ENCODE measurements at regions not wholly inside any gene's neighbourhood (a gene's known extent, or its start where the extent isn't known, plus 50 kb on each side); places are given as distances from the start of the nearest gene placed in this dataset.

DNA sequence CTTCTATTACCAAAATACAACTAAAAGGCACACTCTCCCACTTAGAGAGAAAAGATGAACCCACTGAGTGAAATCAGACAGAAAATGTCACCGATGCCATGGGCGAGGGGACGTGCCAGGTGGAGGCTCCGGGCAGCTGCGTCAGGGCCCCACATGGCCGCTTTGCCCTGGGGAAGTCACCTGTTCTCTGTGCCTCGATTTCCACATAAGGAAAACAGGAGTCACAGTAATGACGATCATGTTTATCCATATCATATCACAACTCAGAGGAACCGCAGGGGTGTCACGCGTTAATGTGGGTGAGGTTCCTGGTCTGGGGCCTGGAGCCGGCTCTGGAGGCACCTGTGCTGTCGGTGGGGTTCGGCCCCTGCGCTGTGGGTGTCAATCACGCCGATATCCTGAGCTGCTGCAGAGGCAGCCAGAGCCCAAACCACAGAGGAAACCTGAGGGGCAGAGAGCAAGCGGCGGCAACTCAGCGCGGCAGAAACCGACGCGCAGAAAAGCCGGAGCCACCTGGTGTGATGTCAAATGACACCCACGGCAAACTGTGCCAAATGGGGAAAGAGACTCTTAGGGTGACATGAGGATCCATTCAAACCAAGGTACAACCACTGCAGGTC is 243.7 kb downstream of the BRD1 start:
- intact Hi-C loops (cut with DNase I) = no loop called here
- no peak for DNase-seq (ENCODE audit: low spot score)

DNA sequence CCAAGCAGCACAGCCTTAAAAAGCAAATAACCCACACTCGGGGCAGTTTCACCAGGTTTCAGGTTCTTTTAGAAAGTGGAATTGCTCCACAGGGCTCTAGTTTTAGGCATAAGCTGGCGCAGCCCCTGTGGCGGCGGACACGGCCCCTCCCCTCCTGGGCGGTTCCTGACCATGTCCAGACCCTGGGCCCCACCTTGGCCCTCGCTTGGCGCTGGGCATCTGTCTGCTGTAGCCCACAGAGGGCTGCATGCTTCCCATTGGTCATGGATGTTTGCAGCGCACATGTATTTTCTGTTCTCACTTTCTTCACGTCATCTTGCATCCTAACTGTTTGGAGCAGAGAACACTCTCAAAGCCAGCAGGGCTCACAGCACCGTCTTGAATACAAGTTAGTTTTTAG is 244.3 kb downstream of the BRD1 start:
- intact Hi-C loops (cut with DNase I) = no loop called here
- DNase-seq (ENCODE audit: low spot score) = no peak

DNA sequence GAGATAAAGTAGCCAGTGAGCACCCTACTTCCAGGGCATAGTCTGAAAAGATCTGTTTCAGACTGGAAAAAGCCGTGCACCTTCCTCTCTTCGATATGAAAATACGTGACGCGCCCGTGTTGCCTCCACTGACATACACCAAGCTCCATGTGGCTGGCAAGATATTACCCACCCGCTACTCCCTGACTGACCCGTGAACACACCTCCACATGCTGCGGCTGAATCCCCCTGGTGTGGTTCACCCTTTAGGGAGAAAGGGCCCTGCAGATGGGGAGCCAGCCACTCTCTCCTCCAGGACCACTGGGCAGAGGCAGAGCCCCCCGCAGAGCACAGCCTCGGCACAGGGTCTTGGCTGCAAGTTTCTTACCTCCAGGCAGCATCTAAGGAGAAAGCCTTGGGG is 245.0 kb downstream of the BRD1 start:
- no peak for DNase-seq (ENCODE audit: low spot score)
- intact Hi-C loops (cut with DNase I) = no loop called here

DNA sequence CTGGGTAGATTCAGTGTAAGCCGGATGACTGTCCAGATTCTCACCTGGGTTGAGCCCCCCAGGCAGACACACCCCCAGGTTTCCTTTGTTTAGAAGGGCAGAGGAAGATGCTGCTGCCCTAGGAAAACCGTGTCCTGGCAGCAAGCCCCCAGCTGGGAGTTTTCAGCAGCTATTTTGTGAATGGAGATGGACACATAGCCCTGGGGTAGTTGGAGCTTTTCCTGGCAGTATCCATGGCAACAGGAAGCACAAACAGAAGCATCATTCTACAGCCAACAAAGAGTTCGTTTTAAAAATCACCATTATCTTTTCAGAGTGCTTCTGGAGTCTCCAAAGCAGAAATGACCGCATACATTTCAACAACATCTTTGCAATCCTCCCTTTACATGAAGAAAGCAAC is 245.5 kb downstream of the BRD1 start:
- intact Hi-C loops (cut with DNase I) = no loop called here
- DNase-seq (ENCODE audit: low spot score) = no peak

DNA sequence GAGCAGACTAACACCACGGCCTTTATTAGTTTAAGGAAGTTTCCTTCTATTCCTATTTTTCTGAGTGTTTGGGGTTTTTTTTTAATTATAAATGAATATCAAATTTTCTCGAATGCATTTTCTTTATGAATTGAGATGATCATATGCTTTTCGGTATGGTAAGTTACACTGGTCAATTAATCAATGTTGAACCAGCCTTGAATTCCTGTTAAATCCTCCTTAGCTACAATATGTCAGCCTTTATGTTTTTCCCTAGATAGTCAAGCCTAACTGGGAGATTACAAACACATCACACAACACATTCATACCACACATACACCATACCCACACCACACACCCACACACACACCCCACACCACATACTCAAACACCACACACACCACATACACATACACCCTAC is 247.6 kb downstream of the BRD1 start:
- no peak for DNase-seq (ENCODE audit: low spot score)
- intact Hi-C loops (cut with DNase I) = no loop called here

DNA sequence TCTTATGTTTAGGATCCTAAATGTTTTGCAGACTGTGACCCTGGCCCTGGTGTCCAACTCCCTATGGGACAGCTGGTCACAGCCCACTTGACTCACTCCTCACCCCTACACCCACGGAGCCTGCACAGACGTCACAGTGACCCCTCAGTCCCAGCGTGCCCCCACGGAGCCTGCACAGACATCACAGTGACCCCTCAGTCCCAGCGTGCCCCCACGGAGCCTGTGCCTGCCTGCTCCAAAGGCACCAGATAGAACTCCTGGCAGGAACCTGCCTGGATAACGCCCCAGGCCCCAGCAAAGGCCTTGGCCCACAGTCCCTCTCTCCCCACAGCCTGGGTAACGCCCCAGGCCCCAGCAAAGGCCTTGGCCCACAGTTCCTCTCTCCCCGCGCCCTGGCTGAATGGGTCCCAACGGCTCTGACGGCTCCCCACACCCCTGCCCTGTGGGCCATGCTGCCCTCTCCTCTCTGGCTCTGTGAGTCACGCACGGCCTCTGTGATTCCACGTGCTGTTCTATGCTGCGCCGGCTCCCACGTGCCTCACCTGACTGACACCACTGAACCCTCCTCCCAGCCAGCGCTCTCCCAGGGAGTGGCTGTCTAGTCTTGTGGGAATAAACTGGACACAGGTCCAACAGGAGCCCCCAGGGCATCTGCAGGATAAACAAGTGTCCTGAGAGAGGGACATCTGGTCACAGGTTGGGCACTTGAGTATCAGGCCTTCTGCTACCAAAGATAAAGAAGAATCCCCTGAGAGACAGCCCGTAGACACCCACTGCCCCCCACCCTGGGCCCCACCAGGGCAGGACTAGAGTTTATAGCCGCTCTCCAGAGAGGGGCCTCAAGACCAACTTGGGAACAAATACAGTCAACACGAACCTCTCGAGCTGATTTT is 250.3 kb downstream of the BRD1 start:
- no peak for DNase-seq (ENCODE audit: low spot score)
- intact Hi-C loops (cut with DNase I) = no loop called here

DNA sequence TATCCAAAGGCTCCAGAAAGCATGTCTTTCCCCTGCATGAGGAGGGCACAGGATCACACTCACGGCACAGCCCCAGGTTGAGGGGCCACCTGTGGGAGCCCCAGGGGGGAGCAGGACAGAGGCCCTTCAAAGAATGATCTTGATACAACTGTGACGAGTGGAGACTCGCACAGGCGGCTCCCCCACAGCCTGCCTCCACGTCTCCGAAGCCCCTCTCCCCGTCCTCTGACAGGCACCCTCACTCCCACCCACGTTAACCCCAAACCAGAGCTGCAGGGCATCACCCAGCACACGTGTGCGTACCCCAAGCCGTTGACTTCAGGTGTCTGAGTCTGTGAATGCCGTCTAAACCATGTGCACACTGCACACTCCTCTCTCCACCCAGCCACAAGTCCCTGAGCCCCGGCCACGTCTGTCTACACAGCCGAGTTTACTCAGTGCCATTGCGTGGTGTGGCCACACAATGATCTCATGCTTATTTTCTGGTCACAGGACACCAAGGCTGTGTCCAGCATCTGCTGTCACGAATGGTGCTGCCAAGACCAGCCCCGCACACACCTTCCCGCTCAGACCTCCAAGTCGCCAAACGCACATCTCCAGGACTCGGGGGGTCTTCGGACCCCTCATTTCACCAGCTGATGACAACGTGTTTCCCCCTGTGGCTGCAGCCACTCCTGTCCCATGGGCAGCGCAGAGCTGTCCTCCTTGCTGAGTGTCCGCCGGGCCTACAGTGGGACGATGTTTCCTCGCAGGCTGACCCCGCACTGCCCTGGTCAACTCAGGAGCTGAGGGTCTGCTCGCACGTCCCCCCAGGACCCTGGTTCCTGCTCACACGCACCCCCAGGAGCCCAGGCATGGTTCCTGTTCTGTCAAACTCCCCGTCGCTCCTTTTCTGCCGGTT is 251.2 kb downstream of the BRD1 start:
- intact Hi-C loops (cut with DNase I) = no loop called here
- DNase-seq (ENCODE audit: low spot score) = no peak

DNA sequence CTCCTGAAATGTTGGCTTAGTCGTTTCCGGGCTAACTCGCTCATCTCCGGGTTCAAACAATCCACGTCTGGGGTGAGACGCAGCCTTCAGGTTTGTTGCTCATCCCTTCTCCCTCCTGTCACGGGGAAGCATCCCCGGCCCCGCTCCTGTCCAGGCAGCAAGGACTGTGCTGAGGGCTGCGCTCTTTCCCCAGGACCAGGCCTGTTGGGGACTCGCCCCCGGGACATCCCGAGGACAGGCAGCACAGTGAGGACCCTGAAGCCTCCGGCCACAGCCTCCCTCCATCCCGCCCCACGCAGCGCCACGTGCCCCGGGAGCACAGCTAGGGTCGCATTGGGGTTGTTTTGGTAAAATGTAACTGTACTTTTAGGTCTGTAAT is 252.0 kb downstream of the BRD1 start:
- DNase-seq (ENCODE audit: low spot score) = no peak

DNA sequence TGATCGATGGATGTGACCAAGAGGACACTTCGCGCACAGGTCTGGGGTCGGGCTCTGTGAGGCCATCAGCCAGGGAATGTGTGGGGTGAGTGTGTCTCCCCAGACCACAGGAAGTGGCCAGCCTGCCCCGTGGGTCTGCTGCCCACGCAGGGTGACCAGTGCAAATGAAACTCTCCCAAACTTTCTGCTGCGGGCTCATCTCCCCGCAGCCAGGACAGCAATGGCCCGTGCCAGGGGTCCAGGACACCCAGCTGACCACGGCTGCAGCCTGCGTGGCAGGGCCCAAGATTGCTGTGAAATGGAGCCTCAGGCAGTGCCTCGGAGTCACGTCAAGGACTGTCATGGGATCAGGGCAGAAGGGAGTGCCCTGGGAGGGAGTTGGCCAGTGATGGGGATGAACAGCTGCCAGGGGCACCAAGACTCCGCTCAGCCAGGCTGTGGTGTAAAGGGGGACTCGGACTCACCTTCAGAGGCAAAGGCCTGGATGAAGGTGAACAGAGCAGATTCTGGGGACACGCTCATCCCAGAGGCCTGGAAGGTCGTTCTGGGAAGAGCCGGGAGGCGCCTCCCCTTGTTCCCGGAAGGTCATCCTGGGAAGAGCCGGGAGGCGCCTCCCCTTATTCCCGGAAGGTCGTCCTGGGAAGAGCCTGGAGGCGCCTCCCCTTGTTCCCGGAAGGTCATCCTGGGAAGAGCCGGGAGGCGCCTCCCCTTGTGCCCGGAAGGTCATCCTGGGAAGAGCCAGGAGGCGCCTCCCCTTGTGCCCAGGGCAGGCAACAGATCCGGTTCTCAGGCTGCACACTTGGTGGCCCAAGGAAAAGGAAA is 252.6 kb downstream of the BRD1 start:
- DNase-seq (ENCODE audit: low spot score) = peak; percentile 63

More for the DNA sequence above, 252.0 kb downstream of the BRD1 start:
- intact Hi-C loops (cut with DNase I) = no loop called here

DNA sequence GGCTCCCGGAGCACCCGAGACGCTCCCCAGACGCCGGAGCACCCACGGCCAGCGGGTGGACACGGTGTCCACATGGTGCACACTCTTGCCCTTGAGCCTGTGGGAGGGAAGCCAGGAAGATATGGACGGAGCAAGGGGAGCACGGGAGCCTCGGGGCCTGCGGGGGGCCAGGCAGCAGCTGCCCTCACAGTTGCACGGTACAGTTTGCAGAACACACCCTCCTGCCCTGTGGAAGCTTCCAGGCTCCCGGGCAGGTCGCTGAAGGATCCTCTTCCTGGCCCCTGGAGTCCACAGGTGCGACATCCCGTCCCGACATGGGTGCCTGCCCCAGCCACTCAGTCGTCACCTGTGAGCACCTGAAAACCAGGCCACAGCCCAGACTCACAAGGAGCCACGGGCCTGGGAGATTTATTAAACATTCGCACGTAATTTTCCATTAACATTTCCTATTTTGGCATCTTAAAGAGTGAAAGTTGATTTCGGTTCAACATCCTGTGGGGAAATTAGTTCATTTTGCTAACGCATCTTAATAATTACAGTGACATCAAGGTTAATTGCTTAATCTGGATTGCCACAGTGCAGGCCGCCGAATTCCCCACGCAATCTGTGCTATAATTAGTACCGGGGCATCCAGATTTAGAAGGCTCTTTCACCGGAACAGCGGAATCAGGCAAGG is 253.3 kb downstream of the BRD1 start:
- intact Hi-C loops (cut with DNase I) = no loop called here
- DNase-seq (ENCODE audit: low spot score) = no peak

More for the DNA sequence above, 252.6 kb downstream of the BRD1 start:
- intact Hi-C loops (cut with DNase I) = no loop called here

DNA sequence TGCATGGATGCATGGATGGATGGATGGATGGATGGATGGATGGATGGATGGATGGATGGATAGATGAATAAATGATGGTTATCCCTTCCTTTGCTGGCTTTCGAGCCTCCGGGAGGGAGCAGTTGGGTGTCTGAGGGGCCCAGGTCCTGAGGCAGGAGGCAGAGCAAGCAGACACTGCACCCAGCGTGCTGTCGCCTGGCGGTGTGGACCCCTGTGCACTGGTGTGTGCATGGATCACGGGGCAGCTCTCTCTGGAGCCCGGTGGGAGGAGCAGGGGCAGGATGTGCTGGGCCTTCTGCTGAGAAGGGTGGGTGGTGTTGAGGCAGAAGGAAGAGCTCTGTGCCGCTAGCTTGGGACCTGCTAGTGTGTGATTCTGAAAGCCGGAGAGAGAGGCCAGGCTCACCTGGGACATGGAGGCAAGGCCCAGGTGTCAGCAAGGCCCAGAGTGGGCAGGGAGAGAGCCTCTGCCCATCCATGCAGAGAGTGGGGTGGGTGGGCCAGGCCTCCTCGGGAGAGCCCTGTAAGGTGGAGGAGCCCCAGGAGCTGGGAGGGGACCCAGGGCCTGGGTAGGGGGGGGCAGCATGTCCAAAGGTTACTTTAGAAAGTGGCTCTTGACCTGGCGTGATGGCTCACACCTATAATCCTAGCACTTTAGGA is 254.4 kb downstream of the BRD1 start:
- intact Hi-C loops (cut with DNase I) = no loop called here
- DNase-seq (ENCODE audit: low spot score) = no peak

DNA sequence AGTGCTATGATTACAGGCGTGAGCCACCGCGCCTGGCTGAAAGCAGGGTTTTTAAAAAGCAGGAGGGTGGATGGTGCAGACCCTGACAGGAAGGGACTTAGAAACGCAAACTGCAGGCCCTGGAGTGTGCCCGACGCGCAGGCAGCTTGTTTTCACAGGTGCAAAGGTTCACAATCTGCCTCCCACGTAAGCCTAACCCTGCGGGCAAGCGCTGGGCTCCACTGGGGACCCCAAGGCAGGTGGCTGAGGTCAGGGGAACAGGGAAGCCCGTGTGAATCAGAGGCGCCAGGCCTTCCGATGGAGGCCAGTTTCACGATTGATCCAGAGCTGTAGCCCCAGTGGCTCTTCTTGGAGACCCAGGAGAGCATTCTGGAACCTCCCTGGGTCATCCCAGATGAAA is 256.3 kb downstream of the BRD1 start:
- DNase-seq (ENCODE audit: low spot score) = peak; percentile 45
- intact Hi-C loops (cut with DNase I) = no loop called here

DNA sequence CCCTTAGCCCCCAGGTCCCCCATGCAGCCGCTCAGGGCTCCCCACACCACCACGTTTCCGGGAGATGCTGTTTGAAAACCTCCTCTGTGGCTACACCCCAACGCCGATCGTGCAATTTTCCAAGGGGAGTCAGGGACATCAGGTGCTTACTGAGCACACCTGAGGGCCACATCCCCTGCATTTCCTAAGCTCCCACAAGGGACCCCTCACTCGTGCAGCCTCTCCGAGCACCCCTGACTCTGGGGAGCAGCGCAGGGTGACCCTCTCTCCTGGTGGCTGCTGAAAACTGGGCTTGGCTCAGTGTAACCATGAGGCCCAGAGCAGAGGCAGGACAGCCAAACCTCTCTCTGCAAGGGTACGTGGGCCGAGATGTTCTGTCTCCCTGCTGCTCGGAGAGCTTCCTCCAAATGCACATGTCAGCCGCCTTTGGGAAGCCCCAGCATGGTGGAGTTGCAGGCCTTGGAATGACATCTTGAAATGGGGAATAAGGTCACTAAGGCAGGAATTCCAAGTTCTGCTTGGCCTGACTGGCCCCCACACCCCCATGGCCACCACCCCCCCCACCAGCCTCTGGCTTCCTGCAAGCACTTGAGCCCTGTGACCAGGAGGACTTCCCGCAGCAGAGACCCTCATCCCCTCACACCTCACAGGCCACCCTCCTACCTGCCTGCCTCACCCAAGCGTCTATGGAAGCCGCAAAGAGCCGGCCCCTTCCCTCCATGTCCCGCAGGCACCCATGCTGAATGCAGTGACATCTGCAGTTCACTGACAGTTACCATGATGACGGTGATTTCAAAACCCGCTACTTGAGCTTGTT is 257.4 kb downstream of the BRD1 start:
- intact Hi-C loops (cut with DNase I) = no loop called here
- DNase-seq (ENCODE audit: low spot score) = peak; percentile 67

DNA sequence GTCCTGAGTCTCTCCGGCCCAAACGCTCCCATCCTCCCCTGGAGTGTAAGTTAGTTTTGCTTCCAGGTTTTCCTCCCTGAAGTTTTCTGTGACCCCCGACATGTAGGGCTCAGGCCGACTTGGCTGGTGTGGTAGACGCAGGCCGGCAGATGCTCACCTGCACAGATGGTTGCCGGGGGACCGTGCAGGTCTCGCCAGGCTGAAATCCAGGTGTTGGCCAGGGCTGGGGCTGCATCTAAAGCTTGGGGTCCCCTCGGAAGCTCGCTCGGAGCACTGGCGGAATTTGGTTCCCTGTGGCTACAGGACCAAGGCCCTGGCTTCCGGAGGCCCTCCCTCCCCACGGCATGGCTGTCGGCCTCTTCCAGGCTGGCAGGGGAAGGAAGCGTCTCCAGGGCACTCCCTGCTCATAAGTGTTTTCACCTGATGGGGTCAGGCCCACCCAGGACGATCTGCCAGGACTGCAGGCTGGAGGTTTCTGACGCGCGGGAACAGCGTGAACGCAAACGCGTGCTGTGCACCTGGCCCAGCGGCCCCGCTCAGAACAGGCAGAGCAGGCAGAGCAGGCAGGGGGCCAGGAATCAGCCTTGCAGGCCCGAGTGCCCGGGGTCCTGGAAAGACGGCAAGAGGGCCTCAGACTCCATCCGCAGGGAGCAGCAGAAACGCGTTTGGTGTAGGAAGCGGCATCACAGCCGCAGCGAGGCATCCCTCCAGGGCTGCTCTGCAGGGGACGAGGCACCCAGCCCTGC is 258.2 kb downstream of the BRD1 start:
- peak; percentile 63 for DNase-seq (ENCODE audit: low spot score)
- intact Hi-C loops (cut with DNase I) = no loop called here

DNA sequence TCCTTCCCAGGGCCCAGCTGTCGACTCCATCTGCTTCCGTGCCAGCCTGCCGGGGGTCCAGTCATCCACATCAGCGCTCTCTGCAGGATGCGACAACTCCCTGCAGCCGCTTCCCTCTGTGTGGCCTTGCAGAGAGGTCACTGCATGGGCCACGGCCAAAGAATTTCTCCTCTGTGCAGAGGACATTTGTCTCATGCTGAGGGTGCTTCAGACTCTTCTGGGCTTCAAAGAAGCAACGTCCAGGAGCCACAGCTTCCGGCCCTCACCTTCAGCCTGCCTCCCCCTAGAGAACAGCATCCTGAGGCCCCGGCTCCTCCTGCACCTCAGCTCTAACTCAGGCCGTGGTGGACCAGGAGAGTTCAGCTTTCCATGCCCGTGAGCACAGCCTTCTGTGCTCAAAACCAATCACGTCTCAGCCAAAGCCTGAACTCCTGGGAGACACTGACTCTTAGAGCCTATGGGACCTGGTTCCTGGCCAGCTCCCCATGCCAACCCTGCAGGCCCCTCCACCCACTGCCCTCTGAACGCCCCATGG is 258.9 kb downstream of the BRD1 start:
- intact Hi-C loops (cut with DNase I) = no loop called here
- peak; percentile 62 for DNase-seq (ENCODE audit: low spot score)
